NCI-H446 treated with DMSO at 0.1 percent for 48 hours (cell line): ENCODE measurements at regions not wholly inside any gene's neighbourhood (a gene's known extent, or its start where the extent isn't known, plus 50 kb on each side); places are given as distances from the start of the nearest gene placed in this dataset.
"Not testable (repeated sequence)": the region's sequence is repeated elsewhere in the genome, so short reads cannot be mapped to it uniquely, and the experiment has no call there.

Experiments used
- DNase-seq: peaks from one replicate; lab custom pipeline; 2025; lab: John Stamatoyannopoulos, UW

- DNase-seq = not testable (repeated sequence)
Observed at GRCh38 chr7:150101282-150101681, 221.9 kb upstream of the LRRC61 start.

DNA sequence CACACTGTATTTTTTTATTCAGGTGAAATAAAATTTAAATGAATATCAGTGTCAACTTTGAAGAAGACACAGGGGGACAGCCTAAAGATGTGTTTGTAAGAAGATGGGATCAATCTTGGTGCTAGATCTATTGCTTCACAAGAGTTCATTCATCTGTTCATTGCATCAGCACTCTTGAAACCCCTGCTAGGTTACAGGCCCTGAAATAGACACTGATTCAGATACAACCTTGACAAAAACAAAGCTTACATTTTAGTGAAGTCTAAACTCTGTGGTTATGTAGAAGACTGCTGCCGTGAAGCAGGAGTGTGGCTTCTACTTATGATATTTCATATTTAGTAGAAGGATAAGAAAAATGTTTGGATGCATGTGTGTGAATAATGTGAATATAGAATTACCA, 215.9 kb upstream of the LRRC61 start:
- DNase-seq = not testable (repeated sequence)

- not testable (repeated sequence) for DNase-seq
Observed at GRCh38 chr7:150110375-150110820, 212.8 kb upstream of the LRRC61 start.

- DNase-seq = not testable (repeated sequence)
Observed at GRCh38 chr7:150110882-150111281, 212.3 kb upstream of the LRRC61 start.

DNA sequence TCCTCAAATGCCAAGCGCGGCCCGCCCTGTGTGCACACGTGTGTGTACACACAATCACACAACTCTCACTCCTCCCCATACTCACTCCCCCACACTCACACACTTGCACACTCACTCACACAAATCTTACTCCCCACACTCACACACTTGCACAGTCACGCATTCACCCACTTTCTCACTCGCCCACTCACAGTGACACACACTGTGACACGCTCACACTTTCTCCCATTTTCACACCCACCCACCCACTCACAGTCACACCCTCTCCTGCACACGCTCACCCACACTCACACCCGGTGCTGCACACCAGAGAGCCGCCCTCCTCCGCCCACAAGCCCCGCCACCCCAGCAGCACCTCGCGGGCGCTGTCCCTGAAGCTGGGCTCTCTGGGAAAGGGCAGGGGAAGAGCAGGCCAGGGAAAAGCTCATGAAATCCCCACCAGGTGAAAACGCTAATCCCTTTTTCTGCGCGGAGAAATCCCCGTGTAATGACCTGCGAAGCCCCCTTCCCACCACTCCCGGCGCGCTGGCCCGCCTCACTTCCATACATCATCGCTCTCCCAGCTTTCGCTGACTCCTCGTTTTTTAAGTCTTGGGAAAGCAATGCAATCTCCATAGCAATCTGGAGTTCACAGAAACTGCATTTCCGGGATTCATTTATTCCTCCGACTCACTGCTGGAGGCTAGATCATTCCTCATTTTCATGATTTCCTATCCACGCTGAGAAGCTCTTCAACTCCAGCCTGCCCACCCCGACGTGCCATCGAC, 211.6 kb upstream of the LRRC61 start:
- not testable (repeated sequence) for DNase-seq

DNA sequence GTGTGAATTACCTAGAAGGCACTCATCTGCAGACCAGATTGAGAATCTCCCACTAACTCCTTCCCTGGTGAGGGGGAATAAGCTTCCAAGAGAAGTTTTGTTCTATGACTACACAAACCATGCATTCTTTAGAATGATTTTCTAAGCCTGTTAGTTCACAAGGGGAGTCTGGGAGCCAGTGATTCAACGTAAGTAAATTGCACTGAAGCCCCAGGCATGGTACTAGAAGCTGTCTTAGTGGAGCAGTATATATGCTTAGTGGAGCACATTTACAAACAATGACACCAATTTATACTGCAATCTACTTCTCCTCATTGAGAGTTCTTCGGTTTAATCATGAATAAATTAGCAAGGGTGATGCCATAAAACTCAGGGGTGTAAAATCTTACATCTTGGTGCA, 209.9 kb upstream of the LRRC61 start:
- DNase-seq = not testable (repeated sequence)

DNA sequence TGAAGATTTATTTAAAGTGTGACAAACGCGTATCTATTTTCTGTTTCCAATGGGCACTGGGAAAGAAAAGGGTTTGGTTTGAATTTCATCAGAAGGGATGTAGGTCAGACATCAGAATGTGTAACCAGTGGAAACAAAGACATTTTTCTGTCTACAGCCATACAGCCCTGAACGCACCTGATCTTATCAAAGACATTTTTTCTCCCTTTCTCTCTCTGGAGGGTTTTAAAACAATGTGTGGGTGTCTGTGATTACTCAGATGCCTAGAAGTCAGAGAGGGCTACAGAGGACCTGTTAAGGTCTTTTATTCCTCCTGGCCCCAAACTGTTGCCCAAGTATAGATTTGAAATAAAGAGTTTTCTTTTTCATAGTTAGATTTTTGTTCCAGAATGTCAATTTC, 208.6 kb upstream of the LRRC61 start:
- not testable (repeated sequence) for DNase-seq

DNA sequence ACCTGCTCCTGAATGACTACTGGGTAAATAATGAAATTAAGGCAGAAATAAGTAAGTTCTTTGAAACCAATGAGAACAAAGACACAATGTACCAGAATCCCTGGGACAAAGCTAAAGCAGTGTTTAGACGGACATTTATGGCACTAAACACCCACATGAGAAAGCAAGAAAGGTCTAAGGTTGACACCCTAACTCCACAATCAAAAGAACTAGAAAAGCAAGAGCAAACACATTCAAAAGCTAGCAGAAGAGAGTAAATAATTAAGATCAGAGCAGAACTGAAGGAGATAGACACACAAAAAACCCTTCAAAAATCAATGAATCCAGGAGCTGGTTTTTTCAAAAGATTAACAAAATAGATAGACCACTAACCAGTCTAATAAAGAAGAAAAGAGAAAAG, 203.2 kb upstream of the LRRC61 start:
- not testable (repeated sequence) for DNase-seq

GRCh38 chr7:150125831-150126230, 197.3 kb upstream of the LRRC61 start:
- not testable (repeated sequence) for DNase-seq

GRCh38 chr7:150134451-150134850, 188.7 kb upstream of the LRRC61 start:
- DNase-seq = not testable (repeated sequence)

- DNase-seq = not testable (repeated sequence)
Observed at GRCh38 chr7:150135620-150136190, 187.4 kb upstream of the LRRC61 start.

GRCh38 chr7:150139840-150140239, 183.3 kb upstream of the LRRC61 start:
- DNase-seq = not testable (repeated sequence)

DNA sequence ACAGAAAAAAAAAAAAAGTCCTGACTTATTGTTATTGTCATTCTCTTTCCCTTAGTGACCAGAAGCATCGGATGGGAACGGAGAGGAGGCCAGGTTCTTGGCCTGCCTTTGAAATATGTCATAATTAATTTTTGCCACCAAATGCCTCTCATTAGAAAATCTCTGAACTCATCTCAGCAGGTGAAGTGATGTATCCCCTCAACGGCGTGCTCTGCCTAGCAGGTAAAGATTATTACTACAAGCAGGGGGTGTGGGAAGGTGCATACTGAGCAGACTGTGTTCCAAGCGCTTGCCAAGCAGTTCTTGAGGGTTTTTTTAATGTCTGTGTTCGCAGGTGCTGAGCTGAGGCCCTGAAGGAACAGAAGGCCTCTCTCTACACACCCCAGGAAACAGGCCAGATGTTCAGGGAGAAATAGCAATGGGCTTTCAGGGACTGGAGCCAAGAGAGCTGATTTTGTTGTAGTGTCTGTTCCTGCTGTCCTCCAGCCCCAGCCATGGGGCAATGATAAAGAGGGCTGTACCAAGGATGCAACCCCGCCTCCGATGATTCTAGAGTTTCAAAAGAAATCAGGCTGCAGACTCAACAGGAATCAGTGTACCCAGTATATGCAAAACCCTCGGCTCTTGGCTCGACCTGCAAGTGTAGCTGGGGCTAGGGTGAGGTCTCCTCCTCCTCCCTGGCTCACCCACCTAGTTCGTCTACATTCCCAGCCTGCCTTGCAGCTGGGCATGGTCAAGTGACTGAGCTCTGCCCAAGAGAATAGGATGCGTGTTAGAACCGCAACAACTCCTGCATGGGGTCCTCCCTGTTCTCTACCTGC, 181.4 kb upstream of the LRRC61 start:
- not testable (repeated sequence) for DNase-seq

GRCh38 chr7:150146124-150146523, 177.0 kb upstream of the LRRC61 start:
- not testable (repeated sequence) for DNase-seq

DNA sequence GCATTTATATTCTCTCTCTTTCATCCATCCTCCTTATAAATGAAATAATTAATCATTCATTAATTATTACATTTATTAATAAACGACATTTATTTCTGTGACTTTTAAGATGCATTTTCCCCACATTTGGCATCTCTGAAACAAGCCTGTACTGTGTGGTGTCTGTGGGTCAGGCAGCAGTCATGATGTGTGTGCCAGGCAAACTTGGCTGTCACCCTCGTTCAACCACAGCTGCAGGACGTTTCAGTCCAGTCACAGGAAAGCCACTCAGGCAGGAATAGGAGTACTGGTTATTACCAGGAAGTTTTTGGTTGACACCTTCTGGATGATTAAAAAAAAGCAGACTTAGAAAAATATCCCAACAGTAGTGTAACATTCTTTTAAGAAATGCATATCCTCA, 175.6 kb upstream of the LRRC61 start:
- DNase-seq = not testable (repeated sequence)

- DNase-seq = not testable (repeated sequence)
Observed at GRCh38 chr7:150156015-150156414, 167.1 kb upstream of the LRRC61 start.

DNA sequence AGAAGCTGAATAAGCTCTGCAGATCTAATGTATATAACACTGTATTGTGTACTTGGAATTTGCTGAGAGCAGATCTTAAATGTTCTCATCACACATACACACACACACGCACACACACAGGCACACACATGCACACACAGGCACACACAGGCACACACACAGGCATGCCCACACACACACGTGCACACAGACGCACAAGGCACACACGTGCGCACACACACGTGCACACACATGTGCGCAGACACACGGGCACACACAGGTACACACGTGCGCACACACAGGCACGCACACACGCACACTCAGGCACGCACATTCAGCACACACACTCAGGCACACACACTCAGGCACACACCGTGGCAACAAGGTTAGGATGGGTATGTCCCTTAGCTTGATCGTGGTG, 164.5 kb upstream of the LRRC61 start:
- not testable (repeated sequence) for DNase-seq

- not testable (repeated sequence) for DNase-seq
Observed at GRCh38 chr7:150169515-150169914, 153.6 kb upstream of the LRRC61 start.

DNA sequence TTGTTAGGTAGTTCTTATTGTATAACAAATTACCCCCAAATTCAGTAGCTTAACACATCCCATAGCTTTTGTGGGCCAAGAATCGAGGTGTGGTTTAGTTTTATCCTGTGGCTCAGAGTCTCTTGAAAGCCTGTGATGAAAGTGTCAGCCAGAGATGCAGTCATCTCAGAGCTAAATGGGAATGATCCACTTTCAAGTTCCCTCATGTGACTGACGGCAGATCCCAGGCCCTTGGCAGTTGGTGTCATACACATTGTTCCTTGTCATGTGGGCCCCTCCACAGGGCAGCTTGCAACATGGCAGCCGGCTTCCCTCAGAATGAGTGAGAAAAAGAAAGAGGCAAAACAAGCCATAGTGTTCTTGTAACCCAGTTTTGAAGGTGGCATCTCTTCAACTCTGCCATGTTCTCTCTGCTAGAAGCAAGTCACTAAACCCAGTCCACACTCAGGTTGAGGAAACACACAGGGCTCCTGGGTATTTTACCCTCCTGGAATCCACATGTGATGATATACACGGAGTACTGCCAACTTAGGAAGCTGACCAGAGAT, 153.1 kb upstream of the LRRC61 start:
- DNase-seq = not testable (repeated sequence)

DNA sequence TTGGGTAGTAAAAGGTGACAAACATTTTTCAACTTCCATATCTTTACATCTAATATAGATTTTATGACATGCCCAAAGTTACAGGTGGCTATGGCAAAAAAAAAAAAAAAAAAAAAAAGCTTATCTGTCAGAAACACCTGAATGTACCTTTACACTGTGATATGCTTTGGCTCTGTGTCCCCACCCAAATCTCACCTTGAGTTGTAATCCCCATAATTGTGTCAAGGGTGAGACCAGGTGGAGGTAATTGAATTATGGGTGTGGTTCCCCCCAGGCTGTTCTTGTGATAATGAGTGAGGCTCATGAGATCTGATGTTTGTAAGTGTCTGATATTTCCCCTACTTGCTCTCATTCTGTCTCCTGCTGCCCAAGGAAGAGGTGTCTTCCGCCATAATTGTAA, 139.6 kb upstream of the LRRC61 start:
- DNase-seq = not testable (repeated sequence)

DNA sequence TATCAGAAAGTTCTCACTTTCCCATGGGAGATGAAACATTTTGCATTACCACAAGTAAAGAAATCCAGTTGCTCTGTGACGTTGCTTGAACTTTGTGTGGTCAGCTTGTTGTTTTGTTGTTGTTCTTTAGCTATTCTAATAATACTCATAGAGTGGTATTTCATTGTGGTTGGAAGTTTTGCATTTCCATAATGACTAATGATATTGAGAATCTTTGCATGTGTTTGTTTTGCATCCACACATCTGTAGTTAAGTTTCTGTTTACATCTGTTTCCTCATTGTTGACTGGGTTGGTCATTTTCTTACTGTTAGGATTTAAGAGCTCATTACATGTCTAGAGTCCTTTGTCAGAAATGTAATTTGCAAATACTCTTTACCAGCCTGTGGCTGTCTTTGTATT, 133.2 kb upstream of the LRRC61 start:
- not testable (repeated sequence) for DNase-seq

DNA sequence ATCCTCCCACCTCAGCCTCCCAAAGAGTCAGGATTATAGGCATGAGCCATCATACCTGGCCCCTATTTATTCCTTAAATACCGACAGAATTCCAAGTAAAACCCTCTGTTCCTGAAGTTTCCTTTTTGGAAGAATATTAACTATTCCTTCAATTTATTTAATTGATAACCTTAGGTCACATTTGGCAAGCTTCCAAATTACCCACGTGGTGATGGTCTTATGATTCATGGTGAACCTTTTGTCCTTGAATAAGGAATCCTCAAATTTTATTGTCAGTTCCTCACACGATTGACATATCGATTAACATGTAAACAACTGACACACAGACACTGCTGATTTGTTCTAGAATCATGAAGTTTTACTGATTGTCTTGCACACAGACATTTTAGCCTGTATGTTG, 130.6 kb upstream of the LRRC61 start:
- not testable (repeated sequence) for DNase-seq
